SK-N-SH (cell line): ENCODE measurements at regions not wholly inside any gene's neighbourhood (a gene's known extent, or its start where the extent isn't known, plus 50 kb on each side); places are given as distances from the start of the nearest gene placed in this dataset.

Source experiments
- POLR2AphosphoS5 ChIP-seq: IDR thresholded peaks from 2 replicates; pipeline ENCODE4 v1.6.1; 2012; ENCODE audit warnings: low read depth, low read length
- RAD21 ChIP-seq: IDR thresholded peaks from 2 replicates; pipeline ENCODE4 v1.6.1; 2012; ENCODE audit warnings: mild to moderate bottlenecking, low read length

- TF ChIP-seq POLR2AphosphoS5 (no peak), RAD21 (no peak)
Observed at GRCh38 chr1:219422811-219423598, 189.9 kb downstream of the ZC3H11B start.
